Uterus (tissue), 3 donors: ENCODE measurements at regions not wholly inside any gene's neighbourhood (a gene's known extent, or its start where the extent isn't known, plus 50 kb on each side); places are given as distances from the start of the nearest gene placed in this dataset.

ENCODE experiments used
- DNase-seq, 2 donors: peaks; one replicate each; pipeline ENCODE4 v3.0.0-alpha.2; 2019 to 2020
- H3K27ac ChIP-seq, 2 donors: fragments of 200-600 bp; sonication (generic); 1 replicate in 1 of 2; 2 replicates in 1 of 2; pipeline ENCODE4 v1.5.1; 2016 to 2018
- H3K27me3 ChIP-seq, 2 donors: fragments of 200-600 bp; sonication (generic); one replicate each; pipeline ENCODE4 v1.5.1; 2018 to 2019; ENCODE audit warnings: control low read depth in 1 of 2
- H3K36me3 ChIP-seq, 2 donors: fragments of 200-600 bp; sonication (generic); one replicate each; pipeline ENCODE4 v1.5.1; 2019; ENCODE audit warnings: control low read depth in 1 of 2
- H3K4me1 ChIP-seq, 2 donors: fragments of 200-600 bp; sonication (generic); one replicate each; pipeline ENCODE4 v1.5.1; 2018 to 2019; ENCODE audit warnings: control low read depth in 1 of 2
- H3K4me3 ChIP-seq, 2 donors: fragments of 200-600 bp; sonication (generic); 1 replicate in 1 of 2; 2 replicates in 1 of 2; pipeline ENCODE4 v1.5.1; 2018 to 2019; ENCODE audit warnings: mild to moderate bottlenecking in 1 of 2
- H3K9me3 ChIP-seq, 2 donors: fragments of 200-600 bp; sonication (generic); one replicate each; pipeline ENCODE4 v1.5.1; 2019; ENCODE audit warnings: control low read depth in 1 of 2
- POLR2A ChIP-seq, 2 donors: fragments of 450-650 bp; IDR thresholded peaks; one replicate each; pipeline ENCODE4 v1.6.1; 2016; ENCODE audit warnings: antibody characterized with exemption in 2 of 2, mild to moderate bottlenecking in 1 of 2, moderate library complexity in 1 of 2
- intact Hi-C: fragments of 100-400 bp; cut with DNase I; formaldehyde crosslinking; loops from one replicate; pipeline ENCODE4 v1.15.1; 2023; ENCODE audit warnings: low total_unique reads
- TF ChIP-seq, protein P1 (sequence below), 4 experiments: fragments of 200-600 bp in 2 of 4; fragments of 450-650 bp in 2 of 4; sonication (generic) in 2 of 4; IDR thresholded peaks; one replicate each; pipeline ENCODE4 v1.5.1; 2016 to 2019; ENCODE audit warnings: antibody characterized with exemption in 4 of 4, mild to moderate bottlenecking in 2 of 4, moderate library complexity in 1 of 4
- donor health status: DM: yes; HTN: yes; CAD: no.

GRCh38 chr1:238129677-238130076, 239.0 kb upstream of the ZP4 start:
- Histone ChIP-seq H3K9me3 (no peaks in the 10 kb centered on the region), H3K27me3 (no peaks in the 10 kb centered on the region), H3K4me1 (no peaks in the 10 kb centered on the region), H3K27ac (no peak overlapping the region), H3K4me3 (no peak overlapping the region), H3K36me3 (no peaks in the 10 kb centered on the region)
- TF ChIP-seq, protein P1, sequence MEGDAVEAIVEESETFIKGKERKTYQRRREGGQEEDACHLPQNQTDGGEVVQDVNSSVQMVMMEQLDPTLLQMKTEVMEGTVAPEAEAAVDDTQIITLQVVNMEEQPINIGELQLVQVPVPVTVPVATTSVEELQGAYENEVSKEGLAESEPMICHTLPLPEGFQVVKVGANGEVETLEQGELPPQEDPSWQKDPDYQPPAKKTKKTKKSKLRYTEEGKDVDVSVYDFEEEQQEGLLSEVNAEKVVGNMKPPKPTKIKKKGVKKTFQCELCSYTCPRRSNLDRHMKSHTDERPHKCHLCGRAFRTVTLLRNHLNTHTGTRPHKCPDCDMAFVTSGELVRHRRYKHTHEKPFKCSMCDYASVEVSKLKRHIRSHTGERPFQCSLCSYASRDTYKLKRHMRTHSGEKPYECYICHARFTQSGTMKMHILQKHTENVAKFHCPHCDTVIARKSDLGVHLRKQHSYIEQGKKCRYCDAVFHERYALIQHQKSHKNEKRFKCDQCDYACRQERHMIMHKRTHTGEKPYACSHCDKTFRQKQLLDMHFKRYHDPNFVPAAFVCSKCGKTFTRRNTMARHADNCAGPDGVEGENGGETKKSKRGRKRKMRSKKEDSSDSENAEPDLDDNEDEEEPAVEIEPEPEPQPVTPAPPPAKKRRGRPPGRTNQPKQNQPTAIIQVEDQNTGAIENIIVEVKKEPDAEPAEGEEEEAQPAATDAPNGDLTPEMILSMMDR (IDR thresholded peaks at IDR 0.05) = no peak
- DNase-seq = no peak
- intact Hi-C loops = no loop called here

DNA sequence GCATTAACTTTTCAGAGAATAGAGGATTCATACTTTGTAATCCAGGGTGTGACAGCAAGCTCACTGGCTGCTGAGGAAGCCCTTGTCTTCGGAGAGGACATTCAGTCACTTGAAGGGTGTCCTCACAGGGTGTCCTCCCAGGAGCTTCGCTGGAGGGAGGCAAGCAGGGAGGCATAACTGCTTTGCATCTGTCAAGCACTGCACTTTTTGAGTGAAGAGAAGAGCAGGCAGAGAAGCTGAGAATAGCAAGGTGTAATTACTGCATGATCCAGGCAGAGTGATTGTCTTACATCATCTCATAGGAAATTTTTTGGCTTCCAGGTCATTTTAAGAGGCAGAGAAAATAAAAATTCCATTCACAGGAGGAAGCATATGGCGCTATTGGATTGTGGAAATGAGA, 232.5 kb upstream of the ZP4 start:
- Histone ChIP-seq H3K36me3 (no peaks in the 10 kb centered on the region), H3K27me3 (no peaks in the 10 kb centered on the region), H3K4me3 (no peak overlapping the region), H3K9me3 (no peaks in the 10 kb centered on the region), H3K4me1 (no peaks in the 10 kb centered on the region), H3K27ac (no peak overlapping the region)
- TF ChIP-seq, protein P1 (IDR thresholded peaks at IDR 0.05) = no peak
- no peak for TF ChIP-seq POLR2A (IDR thresholded peaks at IDR 0.05)
- intact Hi-C loops = no loop called here
- DNase-seq = no peak

GRCh38 chr1:238119861-238120260, 229.1 kb upstream of the ZP4 start:
- no peaks in the 10 kb centered on the region for H3K9me3 ChIP-seq
- H3K4me3 ChIP-seq = no peak overlapping the region
- no peaks in the 10 kb centered on the region for H3K36me3 ChIP-seq
- no peak overlapping the region for H3K27ac ChIP-seq
- no peak for DNase-seq
- TF ChIP-seq, protein P1 (IDR thresholded peaks at IDR 0.05) = no peak
- TF ChIP-seq POLR2A (IDR thresholded peaks at IDR 0.05) = no peak
- intact Hi-C loops = no loop called here
- no peaks in the 10 kb centered on the region for H3K4me1 ChIP-seq
- H3K27me3 ChIP-seq = no peaks in the 10 kb centered on the region

DNA sequence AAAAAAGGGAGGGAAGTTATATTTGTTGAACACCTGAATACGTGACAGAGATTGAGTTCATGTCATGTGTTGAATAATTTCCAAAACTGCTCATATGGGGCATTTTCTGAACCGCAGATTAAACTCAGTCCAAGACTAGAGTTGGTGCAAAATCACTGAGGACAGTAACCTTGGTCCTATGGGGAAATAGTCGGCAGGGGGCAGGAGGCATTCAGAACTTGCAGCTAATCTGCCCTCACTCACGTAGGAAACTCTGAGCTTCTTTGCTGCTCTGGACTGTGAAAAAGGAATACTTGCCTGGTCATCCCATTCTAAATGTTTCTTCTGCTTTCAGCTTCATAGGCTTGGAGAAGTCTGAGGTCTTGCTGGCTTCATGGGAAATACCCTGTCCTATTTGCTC, 228.3 kb upstream of the ZP4 start:
- no peaks in the 10 kb centered on the region for H3K9me3 ChIP-seq
- DNase-seq = no peak
- H3K27me3 ChIP-seq = no peaks in the 10 kb centered on the region
- TF ChIP-seq, protein P1 (IDR thresholded peaks at IDR 0.05) = no peak
- TF ChIP-seq POLR2A (IDR thresholded peaks at IDR 0.05) = no peak
- H3K4me3 ChIP-seq = no peak overlapping the region
- no peaks in the 10 kb centered on the region for H3K36me3 ChIP-seq
- H3K27ac ChIP-seq = no peak overlapping the region
- intact Hi-C loops = no loop called here
- no peaks in the 10 kb centered on the region for H3K4me1 ChIP-seq

DNA sequence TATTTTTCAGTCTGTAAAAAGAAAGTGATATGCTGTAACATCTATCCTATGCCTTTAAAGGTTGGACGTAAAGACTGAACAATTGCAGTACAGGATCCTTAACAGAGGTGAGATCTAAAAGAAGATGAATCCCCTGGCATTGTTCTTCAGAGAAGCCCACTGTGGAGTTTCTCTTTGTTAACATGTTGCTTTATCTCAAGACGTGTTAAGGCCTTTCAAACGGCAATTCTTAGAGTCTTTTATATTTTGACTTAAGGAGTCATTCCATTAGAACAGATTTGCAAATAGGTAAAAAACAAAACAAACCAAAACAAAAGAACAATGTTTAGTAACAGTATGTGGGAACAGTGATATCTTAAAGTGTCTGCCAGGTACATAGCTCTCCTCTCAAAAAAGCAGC, 225.1 kb upstream of the ZP4 start:
- TF ChIP-seq POLR2A (IDR thresholded peaks at IDR 0.05) = no peak
- TF ChIP-seq, protein P1 (IDR thresholded peaks at IDR 0.05) = no peak
- intact Hi-C loops = no loop called here
- Histone ChIP-seq H3K9me3 (no peaks in the 10 kb centered on the region), H3K27ac (no peak overlapping the region), H3K36me3 (no peaks in the 10 kb centered on the region), H3K27me3 (no peaks in the 10 kb centered on the region), H3K4me1 (no peaks in the 10 kb centered on the region), H3K4me3 (no peak overlapping the region)
- no peak for DNase-seq
